Frontal cortex (tissue), 3 donors: ENCODE measurements at regions not wholly inside any gene's neighbourhood (a gene's known extent, or its start where the extent isn't known, plus 50 kb on each side); places are given as distances from the start of the nearest gene placed in this dataset.
"Not testable (repeated sequence)": the region's sequence is repeated elsewhere in the genome, so short reads cannot be mapped to it uniquely, and the experiment has no call there.

ENCODE experiments used
- DNase-seq, 2 donors: peaks; one replicate each; pipeline ENCODE4 v3.0.0; 2012; ENCODE audit warnings: low spot score in 2 of 2
- FAIRE-seq: peaks from 2 replicates; lab custom pipeline; 2012; peaks lifted over from hg19 to GRCh38; lab: Jason Lieb, UNC
- donor health status: control.
- donor health status: control.
- donor health status: control.

DNA sequence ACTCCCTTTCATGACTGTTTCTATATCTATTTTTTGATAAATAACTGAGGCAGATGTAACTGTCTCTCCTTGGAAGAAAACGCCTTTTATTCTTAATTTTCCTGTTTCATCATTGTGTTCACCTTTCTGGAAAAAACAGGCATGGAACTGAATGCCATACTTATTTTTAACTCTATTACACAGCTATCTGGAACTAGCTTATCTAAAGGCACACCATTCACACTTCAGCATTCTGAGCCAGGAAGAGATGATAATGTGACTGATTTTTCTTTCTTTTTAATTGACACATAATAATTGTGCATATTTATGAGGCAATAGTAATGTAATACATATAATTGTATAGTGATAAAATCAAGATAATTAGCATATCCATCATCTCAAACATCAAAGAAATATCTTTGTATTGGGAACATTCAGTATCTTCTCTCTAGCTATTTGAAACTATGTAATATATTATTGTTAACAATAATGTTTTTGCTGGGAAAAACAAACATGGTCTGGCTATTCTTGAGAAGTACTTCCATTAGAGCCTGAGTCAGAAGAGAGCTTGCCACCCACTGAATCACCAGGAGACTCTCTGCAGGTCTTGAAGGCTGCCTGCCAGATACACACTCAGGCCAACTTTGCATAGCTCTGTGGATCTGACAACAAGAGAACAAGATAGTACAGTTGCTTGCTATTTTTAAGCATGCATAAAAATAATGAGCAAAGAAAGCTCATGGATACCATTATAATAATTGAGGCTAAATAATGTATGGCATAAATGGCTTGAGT is 501.0 kb upstream of the EDIL3 start:
- FAIRE-seq, result no peak
- DNase-seq, result no peak

DNA sequence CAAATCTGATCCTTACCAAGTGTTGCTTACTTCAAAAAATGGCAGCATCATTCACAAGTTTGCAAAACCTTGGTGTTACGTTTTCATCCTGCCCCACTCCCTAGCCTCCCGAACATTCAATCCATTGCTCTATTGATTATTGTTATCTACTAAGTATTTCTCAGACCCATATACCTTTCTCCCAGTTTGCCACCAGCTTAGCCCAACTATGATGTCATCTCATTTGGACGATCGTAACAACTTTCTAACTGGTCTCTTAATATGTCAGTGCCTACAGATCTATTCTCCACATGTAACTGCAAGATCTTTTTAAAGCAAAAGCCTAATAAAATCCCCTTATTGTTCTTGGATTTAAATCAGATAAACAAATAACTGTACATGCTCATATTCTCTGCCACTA is 497.1 kb upstream of the EDIL3 start:
- DNase-seq, result no peak
- no peak for FAIRE-seq

DNA sequence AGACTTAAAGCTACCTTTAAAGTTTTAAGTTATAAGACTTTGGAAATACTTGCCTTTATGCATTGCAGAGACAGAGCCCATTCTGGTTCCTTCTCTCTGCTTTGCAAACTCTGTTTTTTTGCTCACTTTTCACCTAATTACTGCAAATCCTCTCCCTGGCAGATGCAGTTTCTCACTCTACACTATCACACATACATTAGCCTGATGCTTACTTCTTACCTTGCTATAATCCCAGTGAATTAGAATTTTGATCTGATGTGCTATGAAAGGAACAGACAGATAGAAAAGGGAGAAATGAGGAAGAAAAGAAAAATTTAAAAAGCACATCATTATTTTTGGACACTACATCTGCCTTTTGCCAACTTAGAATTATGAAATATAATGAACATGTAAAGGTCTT is 489.5 kb upstream of the EDIL3 start:
- DNase-seq (no peak), FAIRE-seq (no peak)

DNA sequence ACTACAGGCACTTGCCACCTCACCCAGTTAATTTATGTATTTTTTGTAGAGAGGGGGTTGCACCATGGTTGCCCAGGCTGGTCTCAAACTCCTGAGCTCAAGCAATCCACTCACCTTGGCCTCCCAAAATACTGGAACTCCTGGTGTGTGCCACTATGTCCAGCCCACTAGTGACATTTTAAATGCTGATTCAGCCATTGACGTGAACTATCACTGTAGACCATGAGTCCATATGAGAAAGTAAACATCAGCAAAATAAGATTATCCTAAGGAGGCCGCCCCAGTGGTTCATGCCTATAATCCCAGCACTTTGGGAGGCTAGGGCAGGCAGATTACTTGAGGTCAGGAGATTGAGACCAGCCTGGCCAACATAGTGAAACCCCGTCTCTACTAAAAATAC is 488.1 kb upstream of the EDIL3 start:
- no peak for FAIRE-seq

DNA sequence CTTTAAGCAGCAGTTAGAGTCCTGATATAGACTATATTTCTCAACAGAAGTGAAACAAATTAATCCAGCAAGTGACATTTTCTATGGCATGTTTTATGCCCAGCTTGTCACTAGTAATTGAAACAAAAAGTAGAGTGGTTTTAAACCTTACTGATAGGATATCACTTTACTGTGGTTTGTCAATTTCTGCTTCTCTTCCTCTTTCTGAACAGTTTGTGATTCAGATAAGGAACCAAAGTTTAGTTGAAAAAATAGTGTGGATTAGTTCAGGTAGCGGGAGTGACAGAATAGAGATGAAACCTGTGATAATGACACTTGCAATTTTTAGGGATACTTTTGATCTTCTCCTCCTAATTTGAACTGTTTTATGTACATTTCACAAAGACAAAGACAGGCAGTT is 485.7 kb upstream of the EDIL3 start:
- FAIRE-seq, result no peak
- no peak for DNase-seq

More for the DNA sequence above, 488.1 kb upstream of the EDIL3 start:
- no peak for DNase-seq

DNA sequence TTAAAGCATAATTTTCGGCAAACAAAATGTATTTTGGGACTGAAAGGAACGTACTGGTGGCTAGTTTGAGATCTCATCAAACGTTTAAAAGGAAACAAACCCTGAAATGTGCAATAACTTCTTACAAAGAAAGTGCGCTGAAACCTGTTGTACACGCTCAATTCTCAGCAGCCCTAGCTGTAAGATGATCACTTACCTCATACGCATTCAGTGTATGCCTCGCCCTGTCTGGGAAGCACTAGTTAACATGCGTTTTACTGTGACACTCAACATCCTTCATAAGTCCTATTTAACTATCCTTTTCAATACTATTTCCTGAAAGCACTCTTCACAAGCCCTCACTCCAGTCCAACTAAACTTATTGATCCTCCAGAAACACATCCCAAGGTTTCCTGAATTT is 485.0 kb upstream of the EDIL3 start:
- no peak for DNase-seq
- FAIRE-seq, result no peak

DNA sequence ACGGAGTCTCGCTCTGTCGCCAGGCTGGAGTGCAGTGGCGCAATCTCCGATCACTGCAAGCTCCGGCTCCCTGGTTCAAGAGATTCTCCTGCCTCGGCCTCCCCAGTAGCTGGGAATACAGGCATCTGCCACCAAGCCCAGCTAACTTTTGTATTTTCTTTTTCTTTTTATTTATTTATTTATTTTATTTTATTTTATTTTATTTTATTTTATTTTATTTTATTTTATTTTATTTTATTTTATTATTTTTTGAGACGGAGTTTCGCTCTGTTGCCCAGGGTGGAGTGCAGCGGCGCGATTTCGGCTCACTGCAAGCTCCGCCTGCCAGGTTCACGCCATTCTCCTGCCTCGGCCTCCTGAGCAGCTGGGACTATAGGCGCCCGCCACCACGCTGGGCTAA is 479.3 kb upstream of the EDIL3 start:
- not testable (repeated sequence) for DNase-seq, FAIRE-seq

DNA sequence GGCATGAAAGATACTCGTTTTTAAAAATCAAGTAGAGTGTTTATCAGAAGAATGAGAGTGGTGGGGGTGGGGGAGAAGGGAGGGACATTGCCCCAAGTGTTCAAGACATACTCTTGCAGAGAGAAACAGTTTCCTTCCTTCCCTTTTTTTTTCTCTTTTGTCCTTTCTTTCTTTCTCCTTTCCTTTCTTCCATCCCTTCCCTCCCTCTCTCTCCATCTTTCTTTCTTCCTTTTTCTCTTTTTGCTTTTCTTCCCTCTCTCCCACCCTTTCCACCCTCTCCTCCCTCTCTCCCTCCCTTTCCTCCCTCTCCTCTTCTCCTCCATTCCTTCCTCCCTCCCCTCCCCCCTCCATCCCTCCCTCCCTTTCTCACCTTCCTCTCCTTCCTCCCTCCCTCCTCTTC is 478.3 kb upstream of the EDIL3 start:
- no peak for FAIRE-seq
- DNase-seq, result no peak

DNA sequence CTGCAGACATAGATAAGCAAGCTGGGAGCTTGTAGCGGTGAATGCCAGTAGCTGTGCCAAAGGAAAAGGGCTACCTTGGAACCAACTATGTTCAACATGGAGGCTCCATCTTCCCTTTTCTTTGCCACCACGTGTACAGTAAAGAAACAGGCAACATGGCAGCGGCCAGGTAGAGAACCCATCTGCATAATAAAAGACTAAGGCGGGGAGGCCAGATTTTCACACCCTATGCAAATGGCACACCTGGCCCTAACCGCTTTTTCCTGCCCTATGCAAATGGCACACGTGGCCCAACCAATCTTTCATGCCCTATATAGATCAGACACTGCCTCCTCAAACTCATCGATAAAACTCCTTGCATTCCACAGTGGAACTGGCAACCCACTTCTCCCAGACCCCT is 477.5 kb upstream of the EDIL3 start:
- DNase-seq (no peak), FAIRE-seq (no peak)

DNA sequence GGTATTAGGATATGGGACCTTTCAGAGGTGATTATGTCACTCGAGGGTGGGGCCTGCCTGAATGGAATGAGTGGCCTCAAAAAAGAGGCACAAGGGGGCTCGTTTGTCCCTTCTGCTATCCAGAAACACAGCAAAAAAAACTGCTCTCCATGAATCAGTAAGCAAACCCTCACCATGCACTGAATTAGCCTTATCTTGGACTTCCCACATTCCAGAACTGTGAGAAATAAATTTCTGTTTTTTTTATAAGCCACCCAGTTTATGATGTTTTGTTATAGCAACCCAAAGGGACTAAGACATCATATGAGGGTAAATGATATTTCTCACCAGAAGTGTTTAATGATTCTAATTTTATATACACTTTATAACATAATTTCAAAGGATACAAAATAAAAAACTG is 476.6 kb upstream of the EDIL3 start:
- no peak for FAIRE-seq
- no peak for DNase-seq

DNA sequence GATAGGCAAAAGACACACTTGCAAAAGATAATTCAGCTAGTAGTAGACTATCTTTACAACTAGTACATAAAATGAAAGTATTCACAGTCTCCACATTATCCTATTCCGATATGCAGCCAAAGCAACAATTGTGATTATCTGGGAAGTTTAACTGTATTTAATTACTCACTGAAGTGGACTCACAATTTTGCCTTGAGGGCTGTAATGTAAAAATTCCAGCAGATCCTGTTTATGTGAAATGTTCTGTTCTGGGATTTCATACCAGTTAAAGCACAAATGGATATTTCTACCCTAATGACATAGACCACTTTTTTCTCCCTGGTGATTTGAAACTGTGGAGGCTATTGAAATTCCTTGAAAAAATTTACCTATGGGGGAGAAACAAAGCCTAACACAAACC is 474.4 kb upstream of the EDIL3 start:
- FAIRE-seq (no peak), DNase-seq (no peak)

DNA sequence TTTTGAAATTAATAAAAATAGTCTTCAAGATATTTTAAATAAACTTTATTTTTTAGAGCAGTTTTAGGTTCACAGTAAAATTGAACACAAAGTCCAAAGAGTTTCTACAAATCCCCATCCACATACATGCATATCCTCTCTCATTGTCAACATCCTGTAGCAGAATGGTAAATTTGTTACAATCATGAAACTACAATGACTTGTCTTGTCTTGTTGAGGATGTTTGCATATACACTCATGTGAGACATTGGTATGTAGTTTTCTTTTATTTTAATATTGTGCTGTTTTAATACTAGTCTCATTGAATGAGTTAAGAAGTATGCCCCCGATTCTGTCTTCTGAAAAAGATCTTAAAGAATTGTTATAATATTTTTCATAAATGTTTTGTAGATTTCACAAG is 447.0 kb upstream of the EDIL3 start:
- FAIRE-seq, result peak; percentile 62

DNA sequence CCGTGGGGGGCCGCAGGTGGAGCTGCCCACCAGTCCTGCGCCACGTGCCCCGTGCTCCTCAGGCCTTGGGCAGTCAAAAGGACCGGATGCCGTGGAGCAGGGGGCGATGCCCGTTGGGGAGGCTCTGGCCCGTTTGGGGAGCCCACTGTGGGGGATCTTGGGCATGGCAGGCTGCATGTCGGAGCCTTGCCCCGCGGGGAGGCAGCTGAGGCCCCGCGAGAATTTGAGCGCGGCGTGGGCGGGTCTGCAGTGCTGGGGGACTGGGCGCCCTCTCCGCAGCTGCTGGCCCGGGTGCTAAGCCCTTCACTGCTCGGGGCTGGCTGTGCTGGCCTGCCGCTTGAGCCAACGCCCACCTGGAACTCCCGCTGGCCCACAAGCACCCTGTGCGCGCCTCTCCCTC is 445.6 kb upstream of the EDIL3 start:
- FAIRE-seq, result no peak

More for the DNA sequence above, 447.0 kb upstream of the EDIL3 start:
- no peak for DNase-seq

DNA sequence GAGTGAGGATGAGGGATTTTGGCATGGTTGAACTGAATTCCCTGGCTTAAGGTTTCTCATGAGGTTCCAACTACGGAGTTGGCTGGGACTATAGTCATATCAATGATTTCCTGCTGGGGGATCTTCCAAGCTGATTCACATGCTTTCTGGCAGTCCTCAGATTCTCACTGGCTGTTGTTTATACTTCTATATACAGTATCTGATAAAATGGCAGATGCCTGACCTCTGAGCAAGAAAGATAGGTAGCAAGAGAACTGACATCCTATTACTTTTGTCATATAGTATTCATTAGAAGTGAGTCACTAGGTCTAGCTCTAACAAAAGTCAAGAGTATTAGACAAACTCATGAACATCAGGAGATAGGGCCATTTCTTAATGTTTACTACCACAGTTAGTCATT is 440.9 kb upstream of the EDIL3 start:
- DNase-seq (no peak), FAIRE-seq (no peak)

More for the DNA sequence above, 445.6 kb upstream of the EDIL3 start:
- DNase-seq, result no peak

DNA sequence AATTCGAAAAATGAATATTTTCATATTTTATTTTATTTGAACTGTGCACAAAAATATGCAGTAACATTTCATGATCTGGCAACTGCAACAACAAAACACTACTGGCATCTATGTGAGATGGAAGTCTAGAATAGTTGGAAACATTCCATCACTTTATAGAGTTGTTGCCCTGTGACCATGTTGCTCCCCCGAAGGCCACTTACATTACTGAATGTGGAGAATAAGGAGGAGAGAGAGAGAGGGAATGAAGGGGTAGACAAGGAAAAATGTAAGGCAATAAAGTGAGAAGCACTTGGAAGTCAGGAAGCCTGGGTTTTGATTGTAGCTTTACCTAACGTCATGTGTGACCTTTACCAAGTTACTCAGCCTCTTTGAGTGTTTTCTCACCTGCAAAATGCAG is 437.2 kb upstream of the EDIL3 start:
- FAIRE-seq, result no peak
- DNase-seq, result no peak

DNA sequence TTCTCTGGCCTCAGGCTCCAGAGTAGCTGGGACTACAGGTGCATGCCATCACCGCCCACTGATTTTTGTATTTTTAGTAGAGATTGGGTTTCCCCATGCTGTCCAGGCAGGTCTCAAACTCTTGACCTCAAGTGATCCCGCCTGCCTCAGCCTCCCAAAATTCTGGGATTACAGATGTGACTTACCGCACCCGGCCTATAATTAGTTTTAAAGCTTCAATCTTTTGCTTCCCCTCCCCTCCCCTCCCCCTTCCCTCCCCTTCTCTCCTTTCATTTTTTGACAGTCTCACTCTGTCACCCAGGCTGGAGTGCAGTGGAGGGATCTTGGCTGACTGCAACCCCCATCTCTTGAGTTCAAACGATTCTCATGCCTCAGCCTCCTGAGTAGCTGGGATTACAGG is 433.3 kb upstream of the EDIL3 start:
- DNase-seq, result no peak
- FAIRE-seq, result no peak

DNA sequence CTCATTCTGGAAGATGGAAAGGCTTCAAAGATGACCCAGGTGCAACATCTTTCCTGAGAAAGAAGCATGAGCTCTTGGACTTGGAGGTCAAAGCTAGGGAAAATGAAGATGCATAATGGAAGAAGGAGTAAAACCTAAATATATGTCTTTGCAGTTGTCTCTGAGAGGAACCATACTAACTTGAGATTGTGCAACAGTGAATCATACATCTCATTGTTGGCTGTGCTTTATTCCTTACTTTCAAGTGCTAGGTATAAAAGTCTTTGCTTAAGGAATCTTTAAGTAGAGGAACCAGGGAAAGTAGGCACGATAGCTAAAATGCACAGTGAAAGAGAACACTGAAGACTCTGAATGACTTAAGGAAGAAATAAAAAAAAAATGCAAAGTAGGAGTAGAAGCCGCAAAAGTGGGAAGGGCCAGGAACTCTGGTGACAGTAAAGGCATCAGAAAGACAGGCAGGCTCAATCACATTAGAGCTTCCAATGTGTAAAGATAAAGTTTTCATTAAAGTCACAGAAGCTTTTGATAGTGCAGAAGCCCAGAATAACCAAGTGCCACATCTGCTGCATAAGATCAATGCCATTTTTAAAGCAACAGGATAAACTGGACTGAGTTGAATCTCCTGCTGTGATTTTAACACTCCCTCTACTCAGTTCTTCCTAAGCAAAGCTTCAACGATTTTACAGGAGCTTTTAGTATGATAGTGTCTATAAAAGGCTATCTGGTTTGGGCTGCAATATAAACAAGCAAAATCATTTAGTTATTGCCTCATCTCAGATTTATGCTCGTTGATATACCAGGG is 432.3 kb upstream of the EDIL3 start:
- DNase-seq, result no peak
- FAIRE-seq, result no peak

DNA sequence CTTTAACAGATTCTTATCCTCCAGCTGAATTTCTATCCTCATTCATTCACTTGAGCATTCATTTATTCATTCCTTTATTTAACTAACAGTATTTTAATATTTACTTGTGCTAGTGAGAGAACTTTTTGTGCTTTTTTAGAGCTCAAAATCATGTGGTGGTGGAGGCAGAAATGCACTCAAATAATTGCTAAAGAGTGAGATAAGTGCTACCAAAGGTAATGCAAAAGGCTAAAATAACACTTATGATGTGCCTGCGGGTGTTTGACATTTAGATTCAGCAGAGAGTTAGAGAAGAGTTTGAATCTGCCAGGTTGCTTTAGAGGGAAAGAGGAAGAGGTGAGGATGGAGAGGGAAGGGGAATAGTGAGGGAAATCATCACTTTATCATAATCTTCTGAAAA is 431.5 kb upstream of the EDIL3 start:
- no peak for DNase-seq
- no peak for FAIRE-seq

DNA sequence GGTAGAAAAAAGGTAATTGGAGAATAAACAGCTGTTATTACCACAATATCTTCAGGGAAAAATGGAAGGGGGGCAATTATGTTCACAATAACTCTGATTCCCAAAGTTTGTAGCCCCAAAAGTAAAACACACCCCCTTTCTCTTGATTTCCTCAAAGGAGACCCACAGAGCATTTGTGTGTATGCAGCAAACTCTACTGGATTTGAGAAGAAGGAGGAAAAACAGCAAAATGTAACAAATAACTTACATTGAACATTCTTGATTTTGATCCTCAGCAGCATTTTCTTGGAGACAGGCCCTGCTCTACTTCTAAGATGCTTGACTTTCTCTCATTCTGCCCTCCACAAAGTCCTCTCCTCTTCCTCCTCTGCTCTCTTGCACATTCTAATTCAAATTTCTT is 420.8 kb upstream of the EDIL3 start:
- FAIRE-seq, result no peak
- DNase-seq, result no peak

DNA sequence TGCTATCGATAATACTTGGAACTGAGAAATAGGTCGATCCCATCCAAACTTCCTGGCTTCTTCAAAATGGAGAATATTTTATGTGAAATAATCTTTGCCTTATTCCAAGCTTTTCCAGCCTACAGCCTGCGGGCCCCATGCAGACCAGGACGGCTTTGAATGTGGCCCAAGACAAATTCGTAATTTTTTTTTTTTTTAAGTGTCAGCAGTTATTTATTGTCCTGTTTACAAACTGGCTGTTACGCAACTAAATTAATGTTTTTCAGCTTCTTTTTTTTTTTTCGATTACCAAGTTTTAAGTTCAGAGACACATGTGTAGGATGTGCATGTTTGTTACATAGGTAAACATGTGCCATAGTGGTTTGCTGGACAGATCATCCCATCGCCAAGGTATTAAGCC is 411.7 kb upstream of the EDIL3 start:
- FAIRE-seq (no peak), DNase-seq (no peak)

DNA sequence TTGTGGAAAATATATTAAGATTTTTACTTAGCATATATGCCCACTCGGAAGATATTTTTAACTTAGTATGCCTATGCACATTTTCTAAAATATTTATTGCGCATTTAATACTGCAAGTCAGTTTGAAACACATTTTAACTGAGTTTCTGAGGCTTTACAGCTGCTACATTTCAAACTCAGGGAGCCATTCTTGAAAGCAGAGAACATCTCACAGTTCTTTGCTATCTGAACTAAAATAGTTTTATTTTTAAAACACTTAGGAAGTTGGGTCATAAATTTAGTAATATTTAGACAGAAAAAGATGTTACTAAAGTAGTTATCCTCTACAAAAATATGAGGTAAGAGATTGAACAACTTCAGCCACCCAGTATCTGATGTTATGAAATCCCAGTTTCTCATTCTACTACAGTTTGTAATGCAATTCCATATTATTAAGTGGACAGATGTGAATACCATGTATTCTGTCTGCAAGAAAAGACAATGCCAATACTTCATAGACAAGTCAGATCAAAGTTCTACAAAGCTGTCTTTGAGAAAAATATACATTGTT is 409.9 kb upstream of the EDIL3 start:
- DNase-seq (no peak), FAIRE-seq (no peak)
